AG10803 (cell line): ENCODE measurements at regions not wholly inside any gene's neighbourhood (a gene's known extent, or its start where the extent isn't known, plus 50 kb on each side); places are given as distances from the start of the nearest gene placed in this dataset.
"Not testable (repeated sequence)": the region's sequence is repeated elsewhere in the genome, so short reads cannot be mapped to it uniquely, and the experiment has no call there.

Experiments
- DNase-seq: peaks from one replicate; pipeline ENCODE4 v3.0.0; 2010; ENCODE audit warnings: low read depth
- H3K4me3 ChIP-seq: 2 replicates; pipeline ENCODE4 v1.5.1; 2011; ENCODE audit warnings: mild to moderate bottlenecking, low read length, control low read depth
- CTCF ChIP-seq: conservative IDR thresholded peaks from 2 replicates; pipeline ENCODE4 v1.5.1; 2011; ENCODE audit warnings: mild to moderate bottlenecking, low read length, control low read depth, inconsistent platforms

GRCh38 chr13:89205856-89206520, 1534.8 kb downstream of the SLITRK5 start:
- DNase-seq: no peak
- no peak overlapping the region for H3K4me3 ChIP-seq
- no peak for TF ChIP-seq CTCF

- no peak for TF ChIP-seq CTCF
- DNase-seq: no peak
These were observed 1541.0 kb downstream of the SLITRK5 start for GRCh38 chr13:89212186-89212585.

GRCh38 chr13:89214185-89214584, 1543.0 kb downstream of the SLITRK5 start:
- no peak overlapping the region for H3K4me3 ChIP-seq
- no peak for TF ChIP-seq CTCF
- DNase-seq: no peak

More at GRCh38 chr13:89212186-89212585, 1541.0 kb downstream of the SLITRK5 start:
- H3K4me3 ChIP-seq: no peak overlapping the region

- H3K4me3 ChIP-seq, DNase-seq: not testable (repeated sequence)
These were observed 1544.1 kb downstream of the SLITRK5 start for GRCh38 chr13:89215319-89215718.

- TF ChIP-seq CTCF: no peak
- no peak for DNase-seq
- no peak overlapping the region for H3K4me3 ChIP-seq
These were observed 1546.6 kb downstream of the SLITRK5 start for GRCh38 chr13:89217813-89218212.

GRCh38 chr13:89221557-89222158, 1550.5 kb downstream of the SLITRK5 start:
- TF ChIP-seq CTCF: no peak
- no peak overlapping the region for H3K4me3 ChIP-seq
- DNase-seq: no peak

GRCh38 chr13:89227356-89227755, 1556.2 kb downstream of the SLITRK5 start:
- DNase-seq: no peak
- no peak for TF ChIP-seq CTCF

More at GRCh38 chr13:89227356-89227755, 1556.2 kb downstream of the SLITRK5 start:
- H3K4me3 ChIP-seq: no peak overlapping the region
